Activated T-helper 2 cell treated with anti-CD3 and anti-CD28 coated beads, Interferon-gamma antibody, Interleukin-2, Interleukin-4, amounts not matched to agents 10 μg/mL and 5 μg/mL and 100 μg/mL, durations not matched to agents 14 hours and 24 hours and 36 hours (primary cell): ENCODE measurements at regions not wholly inside any gene's neighbourhood (a gene's known extent, or its start where the extent isn't known, plus 50 kb on each side); places are given as distances from the start of the nearest gene placed in this dataset.

ENCODE experiments used
- DNase-seq: peaks from one replicate; pipeline ENCODE4 v3.0.0; 2021; ENCODE audit warnings: low spot score
- H3K27ac Mint-ChIP-seq: one replicate; pipeline ENCODE4 v1.8.0; 2021; ENCODE audit warnings: mixed read lengths
- H3K27me3 Mint-ChIP-seq: one replicate; pipeline ENCODE4 v1.8.0; 2021; ENCODE audit warnings: low read depth, mixed read lengths
- H3K36me3 Mint-ChIP-seq: one replicate; pipeline ENCODE4 v1.8.0; 2021; ENCODE audit warnings: low read depth, mixed read lengths
- H3K4me1 Mint-ChIP-seq: one replicate; pipeline ENCODE4 v1.8.0; 2021; ENCODE audit warnings: low read depth, mixed read lengths
- H3K4me3 Mint-ChIP-seq: one replicate; pipeline ENCODE4 v1.8.0; 2021; ENCODE audit warnings: low read depth, mild to moderate bottlenecking, moderate library complexity, mixed read lengths
- H3K9me3 Mint-ChIP-seq: one replicate; pipeline ENCODE4 v1.8.0; 2021; ENCODE audit warnings: mixed read lengths
- intact Hi-C: fragments of 100-400 bp; cut with micrococcal nuclease; formaldehyde crosslinking; loops from one replicate; pipeline ENCODE4 v1.15.1; 2023

GRCh38 chr5:66343370-66344071 lies 199.4 kb downstream of the SREK1 start:
- DNase-seq = no peak
- Mint-ChIP-seq H3K9me3 (no peaks in the 10 kb centered on the region), H3K27ac (no peak overlapping the region), H3K27me3 (peaks cover 3% of the 10 kb centered on the region), H3K4me1 (no peaks in the 10 kb centered on the region), H3K36me3 (no peaks in the 10 kb centered on the region), H3K4me3 (no peak overlapping the region)
- intact Hi-C loops = no loop called here

DNA sequence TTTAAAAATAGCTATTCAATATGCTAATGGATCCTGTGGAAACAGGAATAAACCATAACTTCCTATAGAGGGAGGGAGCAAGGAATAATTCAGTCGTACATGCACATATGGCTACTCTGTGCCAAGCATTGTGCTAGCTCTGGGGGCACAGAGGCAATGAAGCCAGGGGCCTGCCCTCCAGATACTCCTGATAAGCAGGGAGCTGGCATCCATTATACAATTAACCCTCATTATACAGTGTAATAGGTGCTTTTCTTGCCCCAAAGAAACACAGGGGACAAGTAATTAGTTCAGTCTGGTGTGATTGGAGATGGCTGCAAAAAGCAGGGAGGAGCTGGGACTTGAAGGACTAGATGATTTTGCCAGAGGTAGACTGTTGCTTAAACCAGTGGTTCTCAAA lies 200.4 kb downstream of the SREK1 start:
- no peaks in the 10 kb centered on the region for H3K36me3 Mint-ChIP-seq
- no peak overlapping the region for H3K27ac Mint-ChIP-seq
- H3K4me1 Mint-ChIP-seq = no peaks in the 10 kb centered on the region
- intact Hi-C loops = no loop called here
- no peaks in the 10 kb centered on the region for H3K9me3 Mint-ChIP-seq
- H3K4me3 Mint-ChIP-seq = no peak overlapping the region
- H3K27me3 Mint-ChIP-seq = peaks cover 3% of the 10 kb centered on the region
- no peak for DNase-seq

- Mint-ChIP-seq H3K4me3 (no peak overlapping the region), H3K4me1 (no peaks in the 10 kb centered on the region), H3K27me3 (peaks cover 3% of the 10 kb centered on the region), H3K36me3 (no peaks in the 10 kb centered on the region), H3K9me3 (no peaks in the 10 kb centered on the region), H3K27ac (no peak overlapping the region)
- no peak for DNase-seq
- intact Hi-C loops = no loop called here
Observed at GRCh38 chr5:66345281-66345680, 201.2 kb downstream of the SREK1 start.

DNA sequence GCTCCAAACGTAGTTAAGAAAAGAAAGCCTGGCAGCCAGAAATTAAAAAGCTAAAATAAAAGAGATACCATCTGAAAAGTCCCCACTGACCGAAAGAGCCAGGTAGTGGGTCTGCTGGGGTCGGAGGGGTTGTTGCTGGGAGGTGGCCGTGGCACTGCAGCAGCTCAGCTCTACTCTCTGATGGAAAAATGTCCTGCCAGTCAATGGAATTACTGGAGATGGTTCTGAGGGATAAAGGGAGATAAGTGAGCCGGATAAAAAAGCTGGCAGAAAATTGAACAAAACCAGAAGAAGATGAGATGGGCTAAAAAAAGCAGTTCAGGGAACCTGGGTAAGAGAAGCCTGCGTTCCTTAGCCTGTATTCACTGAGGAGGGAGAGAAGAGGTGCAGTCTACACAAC lies 202.8 kb downstream of the SREK1 start:
- no peaks in the 10 kb centered on the region for H3K4me1 Mint-ChIP-seq
- H3K27me3 Mint-ChIP-seq = peaks cover 3% of the 10 kb centered on the region
- intact Hi-C loops = no loop called here
- H3K9me3 Mint-ChIP-seq = no peaks in the 10 kb centered on the region
- H3K36me3 Mint-ChIP-seq = no peaks in the 10 kb centered on the region
- DNase-seq = no peak
- no peak overlapping the region for H3K27ac Mint-ChIP-seq
- H3K4me3 Mint-ChIP-seq = no peak overlapping the region

- Mint-ChIP-seq H3K9me3 (no peaks in the 10 kb centered on the region), H3K27ac (no peak overlapping the region), H3K4me1 (no peaks in the 10 kb centered on the region), H3K4me3 (no peak overlapping the region), H3K36me3 (no peaks in the 10 kb centered on the region), H3K27me3 (peaks cover 7% of the 10 kb centered on the region)
- DNase-seq = no peak
- intact Hi-C loops = no loop called here
Observed at GRCh38 chr5:66348387-66349125, 204.5 kb downstream of the SREK1 start.

DNA sequence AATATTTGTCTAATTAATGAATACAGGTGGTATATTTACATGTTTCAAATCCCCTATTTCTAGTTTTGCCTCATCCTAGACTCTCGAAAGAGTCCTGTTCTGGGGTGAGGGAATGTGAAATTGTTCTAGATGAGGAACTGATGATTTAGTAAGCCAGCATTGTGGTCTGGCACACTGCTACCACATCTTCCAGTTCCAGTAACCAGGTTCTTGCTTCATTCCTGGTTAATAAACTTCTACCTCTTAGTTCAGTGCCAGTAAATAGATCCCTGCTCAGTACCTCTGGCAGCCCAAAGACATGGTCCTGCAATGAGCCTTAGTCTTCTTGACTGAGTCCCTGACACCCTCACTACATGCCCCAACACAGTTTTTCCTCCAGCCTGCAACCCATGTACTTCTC lies 207.7 kb downstream of the SREK1 start:
- Mint-ChIP-seq H3K36me3 (no peaks in the 10 kb centered on the region), H3K4me3 (no peak overlapping the region), H3K9me3 (no peaks in the 10 kb centered on the region), H3K4me1 (no peaks in the 10 kb centered on the region), H3K27me3 (peaks cover 5% of the 10 kb centered on the region), H3K27ac (no peak overlapping the region)
- no peak for DNase-seq
- intact Hi-C loops = no loop called here

GRCh38 chr5:66353186-66353585 lies 209.1 kb downstream of the SREK1 start:
- Mint-ChIP-seq H3K27me3 (peaks cover 5% of the 10 kb centered on the region), H3K36me3 (no peaks in the 10 kb centered on the region), H3K9me3 (no peaks in the 10 kb centered on the region), H3K4me1 (no peaks in the 10 kb centered on the region), H3K4me3 (no peak overlapping the region), H3K27ac (no peak overlapping the region)
- intact Hi-C loops = no loop called here
- no peak for DNase-seq

DNA sequence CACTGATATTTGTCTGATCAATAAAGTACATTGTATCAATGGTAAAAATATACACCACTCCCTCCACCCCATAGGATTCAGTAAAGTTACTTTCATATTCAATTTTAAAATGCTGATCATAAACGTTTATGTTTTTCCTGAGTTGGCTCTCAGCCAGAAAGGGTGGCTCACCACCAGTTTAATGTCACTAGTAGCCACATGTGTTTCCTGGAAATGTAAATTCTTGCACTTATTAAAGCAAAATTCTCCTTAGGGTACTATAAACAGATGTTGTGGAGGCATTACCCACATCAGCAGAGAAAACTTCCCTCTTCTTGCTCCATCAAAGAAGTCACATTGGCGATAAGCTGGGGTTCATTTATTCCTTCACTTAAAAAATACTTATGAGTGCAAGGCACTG lies 210.3 kb downstream of the SREK1 start:
- H3K36me3 Mint-ChIP-seq = no peaks in the 10 kb centered on the region
- H3K4me3 Mint-ChIP-seq = no peak overlapping the region
- intact Hi-C loops = no loop called here
- H3K9me3 Mint-ChIP-seq = no peaks in the 10 kb centered on the region
- H3K27ac Mint-ChIP-seq = no peak overlapping the region
- peaks cover 4% of the 10 kb centered on the region for H3K27me3 Mint-ChIP-seq
- H3K4me1 Mint-ChIP-seq = no peaks in the 10 kb centered on the region
- DNase-seq = no peak

- DNase-seq = no peak
- intact Hi-C loops = no loop called here
- H3K4me1 Mint-ChIP-seq = no peaks in the 10 kb centered on the region
- no peaks in the 10 kb centered on the region for H3K36me3 Mint-ChIP-seq
- no peak overlapping the region for H3K27ac Mint-ChIP-seq
- peaks cover 4% of the 10 kb centered on the region for H3K27me3 Mint-ChIP-seq
- no peaks in the 10 kb centered on the region for H3K9me3 Mint-ChIP-seq
- H3K4me3 Mint-ChIP-seq = no peak overlapping the region
Observed at GRCh38 chr5:66356011-66356565, 212.0 kb downstream of the SREK1 start.

- H3K27me3 Mint-ChIP-seq = peaks cover 8% of the 10 kb centered on the region
- H3K4me1 Mint-ChIP-seq = no peaks in the 10 kb centered on the region
Observed at GRCh38 chr5:66358741-66359140, 214.6 kb downstream of the SREK1 start.

DNA sequence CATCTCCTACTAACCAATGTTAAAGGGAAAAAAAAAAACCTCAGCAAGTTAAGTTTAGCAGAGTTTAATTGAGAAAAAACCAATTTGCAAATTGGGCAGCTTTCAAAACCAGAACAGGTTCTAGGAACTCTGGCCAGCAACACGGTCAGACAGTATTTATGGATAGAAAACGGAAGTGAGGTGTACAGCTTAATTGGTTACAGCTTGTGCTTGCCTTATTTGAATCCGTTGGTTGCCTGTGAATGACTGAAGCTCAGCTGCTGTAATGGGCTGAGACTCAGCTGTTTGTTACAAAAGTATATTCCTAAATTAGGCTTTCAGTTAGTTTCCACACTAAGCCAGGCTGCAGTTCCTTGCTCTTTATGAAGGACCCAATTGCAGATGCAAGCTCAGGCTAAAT lies 217.0 kb downstream of the SREK1 start:
- H3K4me3 Mint-ChIP-seq = no peak overlapping the region
- H3K27me3 Mint-ChIP-seq = peaks cover 8% of the 10 kb centered on the region
- H3K36me3 Mint-ChIP-seq = no peaks in the 10 kb centered on the region
- intact Hi-C loops = no loop called here
- no peak overlapping the region for H3K27ac Mint-ChIP-seq
- H3K9me3 Mint-ChIP-seq = no peaks in the 10 kb centered on the region
- no peak for DNase-seq
- H3K4me1 Mint-ChIP-seq = no peaks in the 10 kb centered on the region

More at GRCh38 chr5:66358741-66359140, 214.6 kb downstream of the SREK1 start:
- DNase-seq = no peak
- intact Hi-C loops = no loop called here
- H3K4me3 Mint-ChIP-seq = no peak overlapping the region
- H3K27ac Mint-ChIP-seq = no peak overlapping the region
- H3K9me3 Mint-ChIP-seq = no peaks in the 10 kb centered on the region
- H3K36me3 Mint-ChIP-seq = no peaks in the 10 kb centered on the region

GRCh38 chr5:66362046-66362445 lies 217.9 kb downstream of the SREK1 start:
- Mint-ChIP-seq H3K36me3 (no peaks in the 10 kb centered on the region), H3K4me1 (no peaks in the 10 kb centered on the region), H3K4me3 (no peak overlapping the region), H3K9me3 (no peaks in the 10 kb centered on the region), H3K27ac (no peak overlapping the region), H3K27me3 (peaks cover 8% of the 10 kb centered on the region)
- intact Hi-C loops = no loop called here
- no peak for DNase-seq

DNA sequence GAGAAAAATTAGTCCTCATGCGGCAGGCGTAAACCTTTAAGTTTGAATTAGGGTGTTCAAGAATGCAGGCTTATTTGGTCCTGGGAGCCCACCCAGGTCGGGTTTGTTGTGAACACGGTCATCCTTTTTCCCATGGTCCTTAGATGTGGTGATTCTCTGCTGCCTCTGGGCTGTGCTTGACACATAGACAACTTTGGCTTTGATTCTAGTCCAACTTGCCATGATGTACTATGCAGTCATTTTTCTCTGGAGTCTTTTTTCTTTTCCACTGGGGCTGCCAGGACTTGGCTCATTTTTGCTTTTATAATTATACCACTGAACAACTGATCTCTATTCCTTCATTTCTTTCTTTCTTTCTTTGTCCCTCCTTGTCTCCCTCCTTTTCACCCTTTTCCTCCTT lies 218.6 kb downstream of the SREK1 start:
- Mint-ChIP-seq H3K27me3 (peaks cover 8% of the 10 kb centered on the region), H3K4me1 (no peaks in the 10 kb centered on the region), H3K36me3 (no peaks in the 10 kb centered on the region), H3K9me3 (no peaks in the 10 kb centered on the region), H3K27ac (no peak overlapping the region), H3K4me3 (no peak overlapping the region)
- no peak for DNase-seq
- intact Hi-C loops = no loop called here
